Stimulated activated CD8-positive, alpha-beta memory T cell treated with anti-CD3 and anti-CD28 coated beads, Interleukin-4, amount 100 ng/mL, for 24 hours (primary cell): ENCODE measurements at regions not wholly inside any gene's neighbourhood (a gene's known extent, or its start where the extent isn't known, plus 50 kb on each side); places are given as distances from the start of the nearest gene placed in this dataset.
A peak's percentile ranks its signal among the peaks of the same experiment; 100 is the strongest.

Experiments used
- DNase-seq: peaks from one replicate; pipeline ENCODE4 v3.0.0-alpha.2; 2020; ENCODE audit warnings: low read depth

GRCh38 chr15:29601811-29602210, 220.5 kb downstream of the TJP1 start:
- no peak for DNase-seq

- no peak for DNase-seq
Observed at GRCh38 chr15:29600262-29600661, 222.0 kb downstream of the TJP1 start.

GRCh38 chr15:29596266-29596665, 226.0 kb downstream of the TJP1 start:
- no peak for DNase-seq

GRCh38 chr15:29593629-29594028, 228.6 kb downstream of the TJP1 start:
- DNase-seq: no peak

GRCh38 chr15:29593111-29593510, 229.2 kb downstream of the TJP1 start:
- DNase-seq: no peak

GRCh38 chr15:29590701-29591100, 231.6 kb downstream of the TJP1 start:
- no peak for DNase-seq

GRCh38 chr15:29589975-29590374, 232.3 kb downstream of the TJP1 start:
- no peak for DNase-seq

- DNase-seq: no peak
Observed at GRCh38 chr15:29589416-29589815, 232.9 kb downstream of the TJP1 start.

- no peak for DNase-seq
Observed at GRCh38 chr15:29573197-29573838, 248.9 kb downstream of the TJP1 start.

GRCh38 chr15:29571792-29572431, 250.4 kb downstream of the TJP1 start:
- DNase-seq: no peak

GRCh38 chr15:29570948-29571791, 251.1 kb downstream of the TJP1 start:
- DNase-seq: peak; percentile 1

- DNase-seq: no peak
Observed at GRCh38 chr15:29570121-29570947, 251.9 kb downstream of the TJP1 start.

GRCh38 chr15:29569533-29570092, 252.7 kb downstream of the TJP1 start:
- DNase-seq: no peak

GRCh38 chr15:29568840-29569532, 253.3 kb downstream of the TJP1 start:
- DNase-seq: no peak

GRCh38 chr15:29567336-29567735, 254.9 kb downstream of the TJP1 start:
- DNase-seq: no peak

GRCh38 chr15:29566914-29567313, 255.4 kb downstream of the TJP1 start:
- DNase-seq: no peak

- no peak for DNase-seq
Observed at GRCh38 chr15:29563112-29563511, 259.2 kb downstream of the TJP1 start.

- DNase-seq: no peak
Observed at GRCh38 chr15:29560896-29561295, 261.4 kb downstream of the TJP1 start.

- DNase-seq: no peak
Observed at GRCh38 chr15:29558261-29558660, 264.0 kb downstream of the TJP1 start.

- no peak for DNase-seq
Observed at GRCh38 chr15:29557171-29557570, 265.1 kb downstream of the TJP1 start.

- DNase-seq: no peak
Observed at GRCh38 chr15:29556380-29556779, 265.9 kb downstream of the TJP1 start.
